GM23338 (cell line): ENCODE measurements at regions not wholly inside any gene's neighbourhood (a gene's known extent, or its start where the extent isn't known, plus 50 kb on each side); places are given as distances from the start of the nearest gene placed in this dataset.

ENCODE experiments used
- ATAC-seq: fragments of 200-7000 bp; cut with Tn5 transposase; 3 replicates; pipeline ENCODE4 v1.9.1; 2020
- DNase-seq: peaks from one replicate; pipeline ENCODE4 v3.0.0-alpha.2; 2015; ENCODE audit warnings: low spot score
- H2AFZ ChIP-seq: fragments of 200-600 bp; sonication (generic); 2 replicates; pipeline ENCODE4 v1.8.0; 2016; ENCODE audit warnings: antibody characterized with exemption, mild to moderate bottlenecking, moderate library complexity
- H3F3A ChIP-seq: fragments of 200-600 bp; sonication (generic); replicated peaks from 2 replicates; pipeline ENCODE4 v1.8.0; 2017; ENCODE audit warnings: antibody characterized with exemption, mixed run types, low read depth
- H3K27ac ChIP-seq: fragments of 200-600 bp; sonication (generic); 2 replicates; pipeline ENCODE4 v1.6.1; 2016; ENCODE audit warnings: low read depth
- H3K27me3 ChIP-seq: fragments of 200-600 bp; sonication (generic); 2 replicates; pipeline ENCODE4 v1.8.0; 2016; ENCODE audit warnings: mild to moderate bottlenecking, mixed run types, moderate library complexity; ENCODE audit not compliant: insufficient read depth
- H3K36me3 ChIP-seq: fragments of 200-600 bp; sonication (generic); 2 replicates; pipeline ENCODE4 v1.8.0; 2016; ENCODE audit warnings: mild to moderate bottlenecking; ENCODE audit not compliant: insufficient read depth
- H3K4me1 ChIP-seq: fragments of 200-600 bp; sonication (generic); 2 replicates; pipeline ENCODE4 v1.8.0; 2016; ENCODE audit warnings: mild to moderate bottlenecking, moderate library complexity; ENCODE audit not compliant: insufficient read depth
- H3K4me2 ChIP-seq: fragments of 200-600 bp; sonication (generic); 2 replicates; pipeline ENCODE4 v1.7.1; 2017; ENCODE audit warnings: mixed run types
- H3K4me3 ChIP-seq: fragments of 200-600 bp; sonication (generic); 2 replicates; pipeline ENCODE4 v1.6.1; 2016; ENCODE audit warnings: mixed run types
- H3K79me2 ChIP-seq: fragments of 200-600 bp; sonication (generic); replicated peaks from 2 replicates; pipeline ENCODE4 v1.8.0; 2017; ENCODE audit warnings: mild to moderate bottlenecking; ENCODE audit not compliant: insufficient read depth
- H3K9me2 ChIP-seq: fragments of 200-600 bp; sonication (generic); 2 replicates; pipeline ENCODE4 v1.8.0; 2017; ENCODE audit not compliant: insufficient read depth
- H4K20me1 ChIP-seq: fragments of 200-600 bp; sonication (generic); replicated peaks from 2 replicates; pipeline ENCODE4 v1.8.0; 2017; ENCODE audit warnings: mild to moderate bottlenecking; ENCODE audit not compliant: insufficient read depth
- H3K27ac Mint-ChIP-seq: 2 replicates; pipeline ENCODE4 v1.8.0; 2020; ENCODE audit warnings: inconsistent platforms, mild to moderate bottlenecking, moderate library complexity, mixed read lengths
- H3K27me3 Mint-ChIP-seq: 3 replicates; pipeline ENCODE4 v1.8.0; 2022; ENCODE audit warnings: low read depth, mild to moderate bottlenecking, moderate library complexity, mixed read lengths, inconsistent platforms; ENCODE audit not compliant: insufficient read depth, poor library complexity
- H3K36me3 Mint-ChIP-seq: 3 replicates; pipeline ENCODE4 v1.8.0; 2021; ENCODE audit warnings: low read depth, mild to moderate bottlenecking, inconsistent platforms, moderate library complexity, mixed read lengths
- H3K4me1 Mint-ChIP-seq: 3 replicates; pipeline ENCODE4 v1.8.0; 2020; ENCODE audit warnings: mild to moderate bottlenecking, inconsistent platforms, mixed read lengths
- H3K4me3 Mint-ChIP-seq: 3 replicates; pipeline ENCODE4 v1.8.0; 2021; ENCODE audit warnings: moderate library complexity, mild to moderate bottlenecking, inconsistent platforms, mixed read lengths
- H3K9me3 Mint-ChIP-seq: 3 replicates; pipeline ENCODE4 v1.8.0; 2020; ENCODE audit warnings: moderate library complexity, mild to moderate bottlenecking, inconsistent platforms, mixed read lengths
- CREB1 ChIP-seq: fragments of 250-450 bp; sonication (Bioruptor Pico); IDR thresholded peaks from 2 replicates; pipeline ENCODE4 v1.5.0; 2020; ENCODE audit warnings: low read depth, mild to moderate bottlenecking, moderate library complexity
- EZH2 ChIP-seq: fragments of 200-600 bp; sonication (generic); IDR thresholded peaks from one replicate; pipeline ENCODE4 v1.8.0; 2017; ENCODE audit warnings: antibody characterized with exemption, mild to moderate bottlenecking, low read depth; ENCODE audit not compliant: unreplicated experiment
- EZH2phosphoT487 ChIP-seq: fragments of 200-600 bp; sonication (generic); IDR thresholded peaks from one replicate; pipeline ENCODE4 v1.8.1; 2018; ENCODE audit warnings: antibody characterized with exemption; ENCODE audit not compliant: unreplicated experiment
- JUNB ChIP-seq: IDR thresholded peaks from one replicate; pipeline ENCODE4 v1.6.1; 2016; ENCODE audit warnings: antibody characterized with exemption; ENCODE audit not compliant: unreplicated experiment
- NANOG ChIP-seq: IDR thresholded peaks from 2 replicates; pipeline ENCODE4 v1.6.1; 2016; ENCODE audit warnings: antibody characterized with exemption, borderline replicate concordance
- POLR2AphosphoS5 ChIP-seq: IDR thresholded peaks from 2 replicates; pipeline ENCODE4 v1.6.1; 2016; ENCODE audit warnings: antibody characterized with exemption, low read depth
- STAT1 ChIP-seq: IDR thresholded peaks from one replicate; pipeline ENCODE4 v1.6.1; 2016; ENCODE audit warnings: antibody characterized with exemption; ENCODE audit not compliant: unreplicated experiment
- ZNF114 ChIP-seq: fragments of 250-450 bp; sonication (Bioruptor Pico); IDR thresholded peaks from 2 replicates; pipeline ENCODE4 v1.5.0; 2020; ENCODE audit warnings: mild to moderate bottlenecking, moderate library complexity
- ZNF331 ChIP-seq: fragments of 250-450 bp; sonication (Bioruptor Pico); IDR thresholded peaks from 2 replicates; pipeline ENCODE4 v1.5.0; 2020; ENCODE audit warnings: low read depth, mild to moderate bottlenecking, moderate library complexity
- TF ChIP-seq, protein P1 (sequence below), 2 experiments: fragments of 200-600 bp in 1 of 2; sonication (generic) in 1 of 2; conservative IDR thresholded peaks; 2 replicates each; pipeline versions ENCODE4 v1.5.1 to v1.6.1; 2016 to 2017; ENCODE audit warnings: antibody characterized with exemption in 2 of 2, low read depth in 2 of 2, mild to moderate bottlenecking in 2 of 2, moderate library complexity in 1 of 2
- TF ChIP-seq, protein P2 (sequence below): IDR thresholded peaks from 2 replicates; pipeline ENCODE4 v1.6.1; 2016; ENCODE audit warnings: antibody characterized with exemption
- TF ChIP-seq, protein P3 (sequence below): IDR thresholded peaks from one replicate; pipeline ENCODE4 v1.6.1; 2018; ENCODE audit warnings: antibody characterized with exemption; ENCODE audit not compliant: unreplicated experiment

DNA sequence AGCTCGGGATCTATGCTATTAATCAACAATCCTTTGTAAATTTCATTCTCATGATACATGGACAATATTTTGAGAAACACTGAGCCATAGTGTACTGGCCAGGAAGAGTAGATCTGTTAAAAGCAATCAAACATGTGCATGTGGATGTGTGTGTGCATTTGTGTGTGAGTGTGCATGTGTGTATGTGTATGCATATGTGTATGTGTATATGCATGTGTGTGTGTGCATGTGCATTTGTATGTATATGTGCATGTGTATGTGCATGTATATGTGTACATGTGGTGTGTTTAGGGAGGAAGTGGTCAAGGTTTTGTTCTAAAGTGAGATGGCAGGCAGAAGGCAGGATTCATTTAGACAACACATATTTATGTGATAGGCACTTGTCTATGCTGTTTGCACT is 623.8 kb downstream of the ADCYAP1 start (continued):
- no peak for TF ChIP-seq EZH2phosphoT487
- TF ChIP-seq, protein P1, sequence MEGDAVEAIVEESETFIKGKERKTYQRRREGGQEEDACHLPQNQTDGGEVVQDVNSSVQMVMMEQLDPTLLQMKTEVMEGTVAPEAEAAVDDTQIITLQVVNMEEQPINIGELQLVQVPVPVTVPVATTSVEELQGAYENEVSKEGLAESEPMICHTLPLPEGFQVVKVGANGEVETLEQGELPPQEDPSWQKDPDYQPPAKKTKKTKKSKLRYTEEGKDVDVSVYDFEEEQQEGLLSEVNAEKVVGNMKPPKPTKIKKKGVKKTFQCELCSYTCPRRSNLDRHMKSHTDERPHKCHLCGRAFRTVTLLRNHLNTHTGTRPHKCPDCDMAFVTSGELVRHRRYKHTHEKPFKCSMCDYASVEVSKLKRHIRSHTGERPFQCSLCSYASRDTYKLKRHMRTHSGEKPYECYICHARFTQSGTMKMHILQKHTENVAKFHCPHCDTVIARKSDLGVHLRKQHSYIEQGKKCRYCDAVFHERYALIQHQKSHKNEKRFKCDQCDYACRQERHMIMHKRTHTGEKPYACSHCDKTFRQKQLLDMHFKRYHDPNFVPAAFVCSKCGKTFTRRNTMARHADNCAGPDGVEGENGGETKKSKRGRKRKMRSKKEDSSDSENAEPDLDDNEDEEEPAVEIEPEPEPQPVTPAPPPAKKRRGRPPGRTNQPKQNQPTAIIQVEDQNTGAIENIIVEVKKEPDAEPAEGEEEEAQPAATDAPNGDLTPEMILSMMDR (conservative IDR thresholded peaks at IDR 0.05; ENCODE audit: low read depth in 2 of 2): no peak
- no peak for TF ChIP-seq CREB1 (CRISPR knock-in tag)
- no peak for TF ChIP-seq ZNF331
- TF ChIP-seq, protein P2, sequence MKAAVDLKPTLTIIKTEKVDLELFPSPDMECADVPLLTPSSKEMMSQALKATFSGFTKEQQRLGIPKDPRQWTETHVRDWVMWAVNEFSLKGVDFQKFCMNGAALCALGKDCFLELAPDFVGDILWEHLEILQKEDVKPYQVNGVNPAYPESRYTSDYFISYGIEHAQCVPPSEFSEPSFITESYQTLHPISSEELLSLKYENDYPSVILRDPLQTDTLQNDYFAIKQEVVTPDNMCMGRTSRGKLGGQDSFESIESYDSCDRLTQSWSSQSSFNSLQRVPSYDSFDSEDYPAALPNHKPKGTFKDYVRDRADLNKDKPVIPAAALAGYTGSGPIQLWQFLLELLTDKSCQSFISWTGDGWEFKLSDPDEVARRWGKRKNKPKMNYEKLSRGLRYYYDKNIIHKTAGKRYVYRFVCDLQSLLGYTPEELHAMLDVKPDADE: no peak

DNA sequence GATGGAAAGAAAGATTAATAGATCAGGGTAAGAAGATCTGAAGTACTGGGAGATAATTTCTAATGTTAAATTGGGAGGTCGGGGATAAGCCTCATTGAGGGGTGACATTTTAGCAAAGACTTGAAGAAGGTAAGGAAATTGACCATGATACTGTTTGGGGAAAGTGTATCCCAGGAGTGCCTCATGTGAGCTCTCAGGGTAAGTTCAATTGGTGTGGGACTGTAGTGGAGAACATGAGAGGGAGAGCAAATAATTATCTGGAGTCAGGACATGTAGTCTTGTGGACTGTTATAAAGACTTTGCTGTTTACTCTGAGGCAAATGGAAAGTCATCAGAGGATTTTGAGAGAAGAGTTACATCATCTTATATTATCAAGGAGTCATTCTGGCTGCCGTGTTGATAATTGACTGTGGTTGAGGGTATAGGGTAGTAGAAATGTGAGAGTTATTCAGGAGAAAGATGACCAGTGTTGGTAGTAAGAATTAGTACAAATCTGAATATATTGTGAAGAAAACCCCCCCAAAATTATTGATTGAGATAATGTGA is 624.4 kb downstream of the ADCYAP1 start:
- H3K27me3 Mint-ChIP-seq: peaks cover 2% of the 10 kb centered on the region
- no peaks in the 10 kb centered on the region for H3K36me3 ChIP-seq
- no peak overlapping the region for H3K4me3 Mint-ChIP-seq
- no peaks in the 10 kb centered on the region for H3K27me3 ChIP-seq
- H3F3A ChIP-seq: no peaks in the 10 kb centered on the region
- no peak overlapping the region for H3K27ac ChIP-seq
- no peaks in the 10 kb centered on the region for H3K79me2 ChIP-seq
- no peaks in the 10 kb centered on the region for H3K9me2 ChIP-seq
- no peaks in the 10 kb centered on the region for H3K36me3 Mint-ChIP-seq
- no peak overlapping the region; the same call in 1 of the 2 replicates for H3K27ac Mint-ChIP-seq
- H3K4me1 ChIP-seq: no peaks in the 10 kb centered on the region
- no peaks in the 10 kb centered on the region for H3K4me1 Mint-ChIP-seq
- DNase-seq (no peak), ATAC-seq (no peak)
- H3K4me3 ChIP-seq: no peak overlapping the region
- H2AFZ ChIP-seq: no peak overlapping the region
- no peaks in the 10 kb centered on the region for H3K9me3 Mint-ChIP-seq
- H4K20me1 ChIP-seq: no peaks in the 10 kb centered on the region
- H3K4me2 ChIP-seq: no peak overlapping the region
- TF ChIP-seq STAT1 (no peak), EZH2 (no peak), EZH2phosphoT487 (no peak), JUNB (no peak), NANOG (no peak), ZNF331 (no peak), POLR2AphosphoS5 (no peak), CREB1 (CRISPR knock-in tag) (no peak), ZNF114 (CRISPR knock-in tag) (no peak)
- TF ChIP-seq, protein P1 (conservative IDR thresholded peaks at IDR 0.05; ENCODE audit: low read depth in 2 of 2): no peak
- TF ChIP-seq, protein P3, sequence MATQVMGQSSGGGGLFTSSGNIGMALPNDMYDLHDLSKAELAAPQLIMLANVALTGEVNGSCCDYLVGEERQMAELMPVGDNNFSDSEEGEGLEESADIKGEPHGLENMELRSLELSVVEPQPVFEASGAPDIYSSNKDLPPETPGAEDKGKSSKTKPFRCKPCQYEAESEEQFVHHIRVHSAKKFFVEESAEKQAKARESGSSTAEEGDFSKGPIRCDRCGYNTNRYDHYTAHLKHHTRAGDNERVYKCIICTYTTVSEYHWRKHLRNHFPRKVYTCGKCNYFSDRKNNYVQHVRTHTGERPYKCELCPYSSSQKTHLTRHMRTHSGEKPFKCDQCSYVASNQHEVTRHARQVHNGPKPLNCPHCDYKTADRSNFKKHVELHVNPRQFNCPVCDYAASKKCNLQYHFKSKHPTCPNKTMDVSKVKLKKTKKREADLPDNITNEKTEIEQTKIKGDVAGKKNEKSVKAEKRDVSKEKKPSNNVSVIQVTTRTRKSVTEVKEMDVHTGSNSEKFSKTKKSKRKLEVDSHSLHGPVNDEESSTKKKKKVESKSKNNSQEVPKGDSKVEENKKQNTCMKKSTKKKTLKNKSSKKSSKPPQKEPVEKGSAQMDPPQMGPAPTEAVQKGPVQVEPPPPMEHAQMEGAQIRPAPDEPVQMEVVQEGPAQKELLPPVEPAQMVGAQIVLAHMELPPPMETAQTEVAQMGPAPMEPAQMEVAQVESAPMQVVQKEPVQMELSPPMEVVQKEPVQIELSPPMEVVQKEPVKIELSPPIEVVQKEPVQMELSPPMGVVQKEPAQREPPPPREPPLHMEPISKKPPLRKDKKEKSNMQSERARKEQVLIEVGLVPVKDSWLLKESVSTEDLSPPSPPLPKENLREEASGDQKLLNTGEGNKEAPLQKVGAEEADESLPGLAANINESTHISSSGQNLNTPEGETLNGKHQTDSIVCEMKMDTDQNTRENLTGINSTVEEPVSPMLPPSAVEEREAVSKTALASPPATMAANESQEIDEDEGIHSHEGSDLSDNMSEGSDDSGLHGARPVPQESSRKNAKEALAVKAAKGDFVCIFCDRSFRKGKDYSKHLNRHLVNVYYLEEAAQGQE: no peak
- TF ChIP-seq, protein P2: no peak
